ENCODE measurements at regions not wholly inside any gene's neighbourhood (a gene's known extent, or its start where the extent isn't known, plus 50 kb on each side); places are given as distances from the start of the nearest gene placed in this dataset.

DNA sequence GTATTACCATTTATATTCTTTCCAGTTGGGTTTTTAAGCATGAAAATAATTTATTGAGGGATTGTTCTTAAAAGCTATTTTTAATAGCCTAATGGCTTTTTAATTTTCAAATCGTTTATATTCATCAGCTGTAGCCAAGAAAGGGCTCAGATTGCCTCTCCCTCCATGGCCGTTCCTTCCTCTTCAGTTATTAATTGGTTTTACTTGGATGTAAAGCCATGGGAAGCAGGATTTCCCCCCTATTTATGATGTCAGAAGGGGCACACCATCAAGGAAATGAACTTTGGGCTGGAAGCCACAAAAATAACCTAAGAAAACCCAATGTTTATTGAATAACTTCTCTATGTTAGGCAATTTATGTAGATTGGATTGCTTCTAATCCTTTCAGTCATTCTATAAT, 656.3 kb downstream of the TYW1 start:
- no peaks in the 10 kb centered on the region for H3K27me3 ChIP-seq
- TF ChIP-seq POLR2A (IDR thresholded peaks at IDR 0.05), result no peak
- TF ChIP-seq, protein P1, sequence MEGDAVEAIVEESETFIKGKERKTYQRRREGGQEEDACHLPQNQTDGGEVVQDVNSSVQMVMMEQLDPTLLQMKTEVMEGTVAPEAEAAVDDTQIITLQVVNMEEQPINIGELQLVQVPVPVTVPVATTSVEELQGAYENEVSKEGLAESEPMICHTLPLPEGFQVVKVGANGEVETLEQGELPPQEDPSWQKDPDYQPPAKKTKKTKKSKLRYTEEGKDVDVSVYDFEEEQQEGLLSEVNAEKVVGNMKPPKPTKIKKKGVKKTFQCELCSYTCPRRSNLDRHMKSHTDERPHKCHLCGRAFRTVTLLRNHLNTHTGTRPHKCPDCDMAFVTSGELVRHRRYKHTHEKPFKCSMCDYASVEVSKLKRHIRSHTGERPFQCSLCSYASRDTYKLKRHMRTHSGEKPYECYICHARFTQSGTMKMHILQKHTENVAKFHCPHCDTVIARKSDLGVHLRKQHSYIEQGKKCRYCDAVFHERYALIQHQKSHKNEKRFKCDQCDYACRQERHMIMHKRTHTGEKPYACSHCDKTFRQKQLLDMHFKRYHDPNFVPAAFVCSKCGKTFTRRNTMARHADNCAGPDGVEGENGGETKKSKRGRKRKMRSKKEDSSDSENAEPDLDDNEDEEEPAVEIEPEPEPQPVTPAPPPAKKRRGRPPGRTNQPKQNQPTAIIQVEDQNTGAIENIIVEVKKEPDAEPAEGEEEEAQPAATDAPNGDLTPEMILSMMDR (IDR thresholded peaks at IDR 0.05), result no peak

DNA sequence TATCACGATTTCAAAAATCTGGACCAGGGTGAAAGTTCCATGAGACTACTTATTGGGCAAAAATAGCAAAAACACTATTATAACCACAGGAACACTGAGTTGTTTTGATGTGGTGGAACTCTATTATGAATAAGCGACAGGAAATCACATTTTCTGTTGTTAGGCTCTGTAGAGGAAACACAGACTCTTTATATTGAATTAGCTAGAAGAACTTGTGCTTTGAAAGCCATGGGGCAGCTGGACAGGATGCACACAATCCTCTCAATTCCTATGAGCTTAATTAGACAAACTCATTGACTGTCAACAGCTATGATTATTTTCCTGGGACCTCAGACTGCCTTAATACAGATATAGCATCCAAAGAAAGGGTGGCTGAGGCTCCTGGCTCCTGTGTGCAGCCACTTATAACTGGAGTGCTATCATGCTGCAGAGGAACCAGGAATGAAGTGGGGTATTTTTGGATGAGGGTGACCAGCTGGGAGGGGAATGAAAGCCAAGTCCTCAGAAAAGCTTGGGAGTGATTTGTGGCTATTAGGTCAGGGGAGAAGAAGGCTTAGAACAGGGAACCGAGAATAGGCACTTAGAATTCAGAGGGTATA, 657.3 kb downstream of the TYW1 start:
- Histone ChIP-seq H3K4me1 (no peaks in the 10 kb centered on the region), H3K27ac (no peak overlapping the region), H3K4me3 (no peak overlapping the region), H3K27me3 (no peaks in the 10 kb centered on the region), H3K9me3 (no peaks in the 10 kb centered on the region), H3K36me3 (no peaks in the 10 kb centered on the region)
- ATAC-seq (no peak), DNase-seq (no peak)
- intact Hi-C loops (cut with DNase I), result no loop called here
- 48% methylated on average over 3 of the region's 3 CpGs for WGBS (ENCODE audit: insufficient coverage, low coverage, low lambda C conversion rate, missing lambda C conversion rate)
- TF ChIP-seq POLR2A (IDR thresholded peaks at IDR 0.05), result no peak
- TF ChIP-seq, protein P1 (IDR thresholded peaks at IDR 0.05), result no peak

More for the DNA sequence above, 656.3 kb downstream of the TYW1 start:
- intact Hi-C loops (cut with DNase I), result no loop called here
- H3K27ac ChIP-seq, result no peak overlapping the region
- no peak overlapping the region for H3K4me3 ChIP-seq
- 64% methylated on average over 2 of the region's 2 CpGs for WGBS (ENCODE audit: insufficient coverage, low coverage, low lambda C conversion rate, missing lambda C conversion rate)
- ATAC-seq (no peak), DNase-seq (no peak)
- H3K36me3 ChIP-seq, result no peaks in the 10 kb centered on the region
- no peaks in the 10 kb centered on the region for H3K9me3 ChIP-seq
- H3K4me1 ChIP-seq, result no peaks in the 10 kb centered on the region

DNA sequence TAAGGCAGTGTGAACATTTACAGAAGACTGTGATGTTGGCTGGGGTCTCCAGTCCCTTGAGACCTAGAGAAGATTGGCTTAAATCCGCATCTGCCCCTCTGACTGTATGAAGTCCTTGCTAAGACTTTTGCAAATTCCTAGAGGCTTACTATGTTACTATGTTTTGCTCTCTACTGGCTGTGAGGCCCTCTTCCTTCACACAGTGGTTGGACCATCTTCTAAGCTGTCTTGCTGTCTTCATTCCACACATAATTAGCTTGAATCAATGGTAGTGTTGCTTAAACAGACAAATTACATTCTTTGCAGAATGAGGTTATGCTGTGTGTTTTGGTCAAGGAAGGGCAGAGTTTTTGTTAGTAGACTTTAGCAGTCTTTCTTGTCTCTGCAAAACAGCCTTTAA, 658.0 kb downstream of the TYW1 start:
- no peak overlapping the region for H3K4me3 ChIP-seq
- ATAC-seq, result no peak
- H3K4me1 ChIP-seq, result no peaks in the 10 kb centered on the region
- TF ChIP-seq, protein P1 (IDR thresholded peaks at IDR 0.05), result no peak
- no peak for TF ChIP-seq POLR2A (IDR thresholded peaks at IDR 0.05)
- intact Hi-C loops (cut with DNase I), result no loop called here
- WGBS (ENCODE audit: insufficient coverage, low coverage, low lambda C conversion rate, missing lambda C conversion rate), result 100% methylated on average over 1 of the region's 1 CpG
- no peak for DNase-seq
- H3K36me3 ChIP-seq, result no peaks in the 10 kb centered on the region
- H3K27me3 ChIP-seq, result no peaks in the 10 kb centered on the region
- H3K9me3 ChIP-seq, result no peaks in the 10 kb centered on the region
- no peak overlapping the region for H3K27ac ChIP-seq

DNA sequence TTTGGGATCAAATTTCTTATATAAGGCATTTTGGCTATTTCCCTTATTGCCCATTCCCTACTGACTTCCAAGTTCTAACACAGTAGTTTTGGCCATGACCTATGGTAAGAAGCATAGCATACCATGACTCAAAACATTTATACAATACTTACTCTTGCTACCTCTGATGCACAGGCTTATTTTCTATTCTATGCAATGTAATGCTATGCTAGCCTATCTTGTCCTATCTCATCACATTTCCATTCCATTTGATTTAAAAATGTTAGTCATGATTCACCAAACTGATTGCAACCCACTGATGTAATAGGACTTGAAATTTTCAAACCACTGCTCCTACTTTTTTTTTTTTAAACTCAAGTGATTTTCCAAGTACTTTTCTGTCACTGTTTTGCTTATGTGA, 658.5 kb downstream of the TYW1 start:
- Histone ChIP-seq H3K4me1 (no peaks in the 10 kb centered on the region), H3K36me3 (no peaks in the 10 kb centered on the region), H3K9me3 (no peaks in the 10 kb centered on the region), H3K27ac (no peak overlapping the region), H3K4me3 (no peak overlapping the region), H3K27me3 (no peaks in the 10 kb centered on the region)
- no peak for DNase-seq
- no peak for ATAC-seq
- TF ChIP-seq, protein P1 (IDR thresholded peaks at IDR 0.05), result no peak
- TF ChIP-seq POLR2A (IDR thresholded peaks at IDR 0.05), result no peak
- intact Hi-C loops (cut with DNase I), result no loop called here

DNA sequence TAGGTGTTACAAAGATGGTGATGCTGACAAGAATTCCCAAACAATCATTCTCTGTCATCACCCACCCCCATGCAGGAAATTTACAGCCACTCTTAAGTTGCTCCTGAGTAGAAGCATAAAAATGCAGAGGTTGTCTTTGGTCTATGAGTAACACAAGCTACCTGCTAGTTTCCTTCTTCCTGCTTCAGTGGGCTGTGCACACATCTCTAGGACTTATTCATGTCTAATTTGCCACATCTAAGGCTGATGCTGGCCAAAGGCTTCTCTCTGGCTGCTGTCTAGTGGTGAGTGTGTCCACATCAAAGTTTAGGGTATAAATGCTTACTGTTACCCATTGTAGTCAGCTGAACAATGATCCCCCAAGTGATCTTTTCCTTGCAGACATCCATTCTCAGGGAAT, 662.5 kb downstream of the TYW1 start:
- no peaks in the 10 kb centered on the region for H3K4me1 ChIP-seq
- intact Hi-C loops (cut with DNase I), result no loop called here
- H3K4me3 ChIP-seq, result no peak overlapping the region
- H3K27me3 ChIP-seq, result no peaks in the 10 kb centered on the region
- H3K9me3 ChIP-seq, result no peaks in the 10 kb centered on the region
- TF ChIP-seq, protein P1 (IDR thresholded peaks at IDR 0.05), result no peak
- DNase-seq (no peak), ATAC-seq (no peak)
- H3K36me3 ChIP-seq, result no peaks in the 10 kb centered on the region
- H3K27ac ChIP-seq, result no peak overlapping the region
